ENCODE measurements at regions not wholly inside any gene's neighbourhood (a gene's known extent, or its start where the extent isn't known, plus 50 kb on each side); places are given as distances from the start of the nearest gene placed in this dataset.

- no peak for DNase-seq (ENCODE audit: low spot score)
Observed at GRCh38 chr20:48275286-48276020, 490.2 kb upstream of the SULF2 start.

GRCh38 chr20:48273843-48274242 lies 488.6 kb upstream of the SULF2 start:
- DNase-seq (ENCODE audit: low spot score) = no peak

- no peak for DNase-seq (ENCODE audit: low spot score)
Observed at GRCh38 chr20:48270885-48271284, 485.6 kb upstream of the SULF2 start.

GRCh38 chr20:48267860-48268633 lies 482.8 kb upstream of the SULF2 start:
- DNase-seq (ENCODE audit: low spot score) = no peak

- no peak for DNase-seq (ENCODE audit: low spot score)
Observed at GRCh38 chr20:48266571-48266970, 481.3 kb upstream of the SULF2 start.

- DNase-seq (ENCODE audit: low spot score) = no peak
Observed at GRCh38 chr20:48265791-48266190, 480.5 kb upstream of the SULF2 start.

- no peak for DNase-seq (ENCODE audit: low spot score)
Observed at GRCh38 chr20:48262955-48263354, 477.7 kb upstream of the SULF2 start.

- DNase-seq (ENCODE audit: low spot score) = no peak
Observed at GRCh38 chr20:48262466-48262865, 477.2 kb upstream of the SULF2 start.

- no peak for DNase-seq (ENCODE audit: low spot score)
Observed at GRCh38 chr20:48261398-48261910, 476.2 kb upstream of the SULF2 start.

- DNase-seq (ENCODE audit: low spot score) = no peak
Observed at GRCh38 chr20:48260129-48260756, 475.0 kb upstream of the SULF2 start.

GRCh38 chr20:48259456-48259855 lies 474.2 kb upstream of the SULF2 start:
- DNase-seq (ENCODE audit: low spot score) = no peak

GRCh38 chr20:48257833-48258232 lies 472.6 kb upstream of the SULF2 start:
- no peak for DNase-seq (ENCODE audit: low spot score)

GRCh38 chr20:48247961-48248360 lies 462.7 kb upstream of the SULF2 start:
- no peak for DNase-seq (ENCODE audit: low spot score)

GRCh38 chr20:48246061-48246790 lies 460.9 kb upstream of the SULF2 start:
- no peak for DNase-seq (ENCODE audit: low spot score)

GRCh38 chr20:48242623-48243022 lies 457.3 kb upstream of the SULF2 start:
- DNase-seq (ENCODE audit: low spot score) = no peak

- DNase-seq (ENCODE audit: low spot score) = no peak
Observed at GRCh38 chr20:48241482-48241881, 456.2 kb upstream of the SULF2 start.

- DNase-seq (ENCODE audit: low spot score) = no peak
Observed at GRCh38 chr20:48238781-48239180, 453.5 kb upstream of the SULF2 start.

GRCh38 chr20:48238326-48238725 lies 453.0 kb upstream of the SULF2 start:
- no peak for DNase-seq (ENCODE audit: low spot score)

- DNase-seq (ENCODE audit: low spot score) = no peak
Observed at GRCh38 chr20:48236000-48236970, 451.0 kb upstream of the SULF2 start.

- no peak for DNase-seq (ENCODE audit: low spot score)
Observed at GRCh38 chr20:48234951-48235350, 449.7 kb upstream of the SULF2 start.

Data from COLO829 (cell line).